CD4-positive, alpha-beta T cell treated with Interleukin-4 for 1 hour (primary cell): ENCODE measurements at regions not wholly inside any gene's neighbourhood (a gene's known extent, or its start where the extent isn't known, plus 50 kb on each side); places are given as distances from the start of the nearest gene placed in this dataset.

Experiments used
- DNase-seq, 2 donors: peaks; one replicate each; pipeline ENCODE4 v3.0.0-alpha.2; 2020 to 2022

DNA sequence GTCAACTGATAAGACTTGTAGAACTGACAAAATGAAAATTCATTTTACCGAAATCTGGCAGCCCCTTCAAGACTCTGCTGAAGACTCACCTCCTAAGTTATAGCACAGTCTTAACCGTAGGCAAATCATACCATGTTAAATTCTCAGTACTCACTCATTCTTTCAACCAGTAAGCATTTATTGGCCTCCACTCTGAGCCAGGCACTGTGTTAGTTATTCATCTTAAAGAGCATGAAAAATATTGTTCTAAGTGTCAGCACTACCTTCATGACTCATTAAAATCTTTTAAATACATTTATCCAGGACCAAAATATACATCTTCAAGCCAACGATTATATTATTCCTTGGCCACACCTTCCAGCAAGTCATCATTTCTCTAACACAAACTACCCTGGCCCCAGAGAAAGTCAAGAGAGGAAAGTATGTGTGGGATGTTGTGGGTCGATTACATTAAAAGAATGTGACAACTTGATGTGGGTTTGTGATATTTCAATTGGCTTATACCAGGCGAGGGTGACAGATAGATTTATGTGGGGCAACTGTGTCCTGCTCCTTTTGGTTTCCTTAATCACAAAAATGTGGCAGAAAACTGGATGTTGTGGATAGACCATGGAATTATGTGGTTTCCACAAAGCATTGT is 55.0 kb downstream of the TMEM30B start:
- no peak for DNase-seq

DNA sequence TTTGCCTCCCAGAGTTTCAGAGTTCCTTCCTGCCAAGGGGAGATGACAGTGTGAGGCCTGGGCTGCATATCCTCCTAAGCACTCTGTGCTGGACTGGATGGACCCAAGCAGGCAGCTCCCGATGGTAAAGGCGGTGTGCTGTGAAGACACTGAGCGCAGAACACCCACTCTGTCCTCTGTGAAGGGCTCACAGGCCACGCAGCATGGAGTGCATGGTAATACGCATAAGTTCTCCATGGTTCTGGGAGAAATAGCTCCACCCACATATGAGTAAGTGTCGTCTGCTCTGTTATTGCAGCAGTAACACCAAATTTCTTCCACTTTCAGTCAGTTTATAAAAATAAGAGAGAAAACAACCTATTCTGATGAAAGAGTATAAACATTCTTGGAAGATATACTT is 55.8 kb downstream of the TMEM30B start:
- DNase-seq: no peak

DNA sequence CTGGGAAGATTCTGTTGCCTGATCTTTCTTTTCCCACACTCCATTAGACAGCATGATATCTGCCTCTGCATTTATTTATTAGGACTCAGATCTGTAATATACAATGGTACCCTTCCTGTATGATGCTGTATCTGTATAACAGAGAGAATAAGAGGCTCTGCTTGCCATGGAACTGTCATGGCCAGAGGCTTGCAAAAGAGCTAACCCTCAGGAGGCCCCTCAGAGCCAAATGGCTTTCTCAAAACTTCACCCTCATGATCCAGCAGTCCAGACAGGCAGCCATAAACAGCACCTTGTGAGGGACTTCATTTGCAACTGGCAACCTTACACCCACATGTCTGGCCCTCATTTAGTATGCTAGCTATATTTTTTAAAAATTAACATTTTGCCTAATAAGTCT is 57.6 kb downstream of the TMEM30B start:
- DNase-seq: no peak

DNA sequence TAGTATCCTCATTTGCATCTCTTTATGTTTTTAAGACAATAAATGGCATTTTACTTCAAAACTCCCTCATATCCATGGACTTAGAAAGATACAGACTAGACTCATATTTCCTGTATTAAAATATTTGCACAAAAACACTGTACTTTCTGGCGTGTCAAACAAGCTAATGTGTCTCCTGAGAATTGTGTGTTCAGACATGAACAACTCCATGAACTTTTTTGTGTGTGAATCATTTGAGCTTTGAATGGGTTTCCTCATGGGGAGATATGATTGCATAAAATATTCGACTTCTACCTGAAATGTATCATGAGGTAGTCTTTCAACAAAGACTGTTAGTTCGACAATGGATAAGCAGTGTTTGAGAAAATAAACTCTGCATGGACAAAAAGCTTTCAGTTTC is 58.8 kb downstream of the TMEM30B start:
- no peak for DNase-seq

DNA sequence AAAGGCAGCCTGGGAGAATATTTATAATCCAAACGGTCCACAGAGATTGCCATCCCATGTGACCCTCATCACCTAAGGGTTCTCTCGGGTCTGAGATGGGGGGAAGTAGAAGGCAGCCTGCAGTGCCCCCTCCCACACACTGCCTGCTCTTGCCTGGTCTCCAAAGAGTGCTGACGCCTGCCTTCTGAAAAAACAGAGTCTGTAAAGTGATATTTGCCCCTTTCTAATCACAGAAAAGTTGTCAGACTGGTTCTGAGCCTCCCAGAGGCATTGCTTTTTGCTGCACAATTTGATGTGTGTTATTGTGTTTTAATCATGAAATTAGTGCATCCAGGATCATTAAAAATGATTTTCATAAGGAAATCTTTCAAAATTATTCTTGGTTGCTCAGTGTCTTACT is 59.2 kb downstream of the TMEM30B start:
- DNase-seq: no peak

DNA sequence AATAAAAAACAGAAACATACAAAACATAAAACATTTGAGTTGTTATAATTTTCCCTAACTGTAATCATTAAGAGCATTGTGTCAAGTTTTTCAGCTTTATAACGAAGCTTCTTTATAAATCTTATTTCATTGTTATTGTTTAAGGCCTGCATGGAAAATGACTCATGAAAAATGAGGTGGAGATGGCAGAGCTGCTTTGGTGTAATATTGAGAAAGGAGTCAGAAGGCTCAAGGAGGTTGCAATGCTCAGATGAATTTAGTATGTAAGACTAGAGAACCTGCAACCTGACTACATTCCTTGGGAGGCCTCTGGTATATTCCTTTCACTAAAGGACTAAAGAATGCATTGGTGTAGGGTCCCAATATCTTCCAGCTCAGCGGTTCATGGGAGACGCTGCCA is 61.5 kb downstream of the TMEM30B start:
- DNase-seq: no peak

DNA sequence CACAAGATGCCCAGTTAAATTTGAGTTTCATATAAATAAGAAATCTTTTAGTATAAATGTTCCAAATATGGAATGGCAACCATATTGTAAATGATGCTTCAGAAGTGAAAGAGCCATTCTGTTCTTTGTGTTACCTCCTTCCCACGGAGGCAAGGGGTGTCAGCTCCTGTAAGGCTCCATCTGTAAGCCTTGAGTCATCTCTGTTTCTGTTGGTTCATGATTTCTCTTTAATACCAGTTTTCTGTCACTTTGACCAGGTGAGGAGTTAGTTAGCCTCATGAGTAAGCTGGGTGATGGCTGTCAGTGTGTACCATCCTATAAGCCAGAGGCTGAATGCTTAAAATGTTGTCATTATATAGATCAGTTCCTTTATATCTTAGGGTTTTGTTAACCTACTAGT is 61.9 kb downstream of the TMEM30B start:
- no peak for DNase-seq

DNA sequence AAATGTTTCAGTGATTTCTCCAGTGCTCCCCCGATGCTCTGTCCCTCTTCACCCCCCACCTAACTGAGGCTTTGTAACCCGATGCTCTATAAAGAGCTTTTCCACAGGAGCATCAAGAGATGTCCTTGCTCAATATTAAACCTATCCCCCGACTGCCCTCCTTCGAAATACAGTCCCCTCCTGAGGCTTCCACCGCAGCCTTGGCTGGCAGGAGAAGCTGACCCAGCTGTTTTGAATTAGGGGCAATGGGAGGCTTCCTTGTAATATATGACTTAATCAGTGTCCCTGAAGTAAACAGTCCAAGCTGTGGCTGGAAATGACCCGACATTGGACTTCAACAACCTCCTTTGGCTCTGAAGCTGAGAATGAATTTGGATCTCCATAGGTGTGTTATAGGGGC is 62.4 kb downstream of the TMEM30B start:
- no peak for DNase-seq

DNA sequence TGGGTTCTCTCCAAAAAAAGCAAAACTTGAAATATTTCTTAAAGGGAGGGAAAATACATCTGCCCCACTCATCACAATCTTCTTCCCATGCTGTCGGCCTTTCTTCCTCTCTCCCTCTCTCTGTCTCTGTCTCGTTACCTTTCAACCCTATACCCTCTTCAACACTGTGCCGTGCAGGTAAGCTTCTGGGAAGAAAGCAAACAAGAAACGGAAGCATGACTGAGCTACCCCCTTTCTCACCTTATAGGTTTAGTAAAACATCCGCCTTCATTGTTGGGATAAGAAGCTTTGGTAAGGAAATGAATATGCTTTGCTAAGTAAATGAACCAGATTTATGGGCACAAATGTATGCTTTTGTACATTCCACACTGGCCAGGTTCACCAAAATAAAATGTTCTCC is 63.0 kb downstream of the TMEM30B start:
- no peak for DNase-seq

DNA sequence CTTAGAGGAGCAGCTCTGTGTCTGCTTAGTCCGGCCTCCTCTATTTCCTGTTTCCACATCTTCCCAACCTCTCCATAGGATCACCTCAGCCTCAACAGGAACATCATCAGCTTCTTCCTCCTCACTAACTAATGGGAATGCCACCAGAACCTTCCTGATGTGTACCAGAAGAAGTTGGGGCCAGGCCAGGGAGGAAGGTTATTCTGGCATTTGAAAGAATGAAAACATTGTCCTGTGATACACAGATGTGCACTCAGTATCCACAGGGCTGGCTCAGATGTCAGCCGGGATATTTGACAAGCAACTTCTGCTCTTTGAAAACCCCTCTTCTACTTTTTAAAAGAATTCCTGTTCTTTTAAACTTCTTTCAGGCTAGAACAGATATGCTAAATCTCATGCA is 63.6 kb downstream of the TMEM30B start:
- DNase-seq: no peak

DNA sequence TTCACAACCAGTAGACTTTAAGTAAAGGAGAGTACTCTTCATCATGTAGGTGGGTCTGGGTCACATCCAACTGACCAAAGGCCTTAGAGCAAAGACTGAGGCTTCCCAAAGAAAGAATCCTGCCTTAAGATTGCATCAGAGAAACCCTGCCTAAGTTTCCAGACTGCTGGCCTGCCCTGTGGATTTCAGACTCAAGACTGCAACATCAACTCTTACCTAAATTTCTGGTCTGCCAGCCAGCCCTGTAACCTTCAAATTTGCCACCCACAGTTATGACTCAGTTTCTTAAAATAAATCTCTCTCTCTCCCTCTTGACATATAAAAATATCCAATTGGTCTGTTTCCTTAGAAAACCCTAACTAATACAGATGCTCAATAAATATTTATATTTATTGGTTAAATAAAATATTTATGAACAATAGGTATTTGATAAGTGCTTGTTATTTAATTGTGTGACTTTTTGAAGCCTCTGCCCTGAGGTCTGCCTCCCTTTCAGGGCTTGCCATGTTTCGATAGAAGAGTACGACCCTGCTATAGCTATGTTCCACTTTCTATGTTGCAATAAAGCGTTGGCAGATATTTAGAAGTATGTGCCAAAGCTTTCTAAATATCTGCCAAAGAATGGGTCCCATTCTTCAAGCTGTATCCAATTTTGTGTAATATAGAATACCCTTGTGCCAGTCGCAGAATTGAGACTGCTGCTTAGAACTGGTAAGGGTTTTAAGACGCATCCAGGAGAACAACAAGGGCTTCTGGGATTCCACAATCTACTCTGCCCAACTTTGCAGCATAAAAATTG is 65.7 kb downstream of the TMEM30B start:
- DNase-seq: no peak

DNA sequence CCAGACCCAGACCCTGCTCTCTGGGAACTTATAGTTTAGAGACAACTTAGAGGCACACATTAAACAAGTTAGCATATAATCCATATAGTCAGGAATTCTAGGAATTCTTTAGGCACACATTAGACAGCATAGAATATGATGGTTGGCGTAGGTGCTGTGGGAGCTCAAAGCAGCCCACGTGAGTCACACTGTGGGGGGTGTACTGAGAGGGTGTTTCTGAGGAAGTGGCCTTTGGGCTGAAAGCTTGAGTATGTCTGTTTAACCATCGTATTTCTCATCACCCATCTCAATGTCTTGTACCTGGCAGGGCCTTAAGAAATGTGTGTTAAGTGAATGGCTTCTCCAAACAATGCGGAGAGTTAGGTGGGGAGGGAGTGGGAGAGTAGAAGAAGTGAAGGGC is 67.2 kb downstream of the TMEM30B start:
- no peak for DNase-seq

DNA sequence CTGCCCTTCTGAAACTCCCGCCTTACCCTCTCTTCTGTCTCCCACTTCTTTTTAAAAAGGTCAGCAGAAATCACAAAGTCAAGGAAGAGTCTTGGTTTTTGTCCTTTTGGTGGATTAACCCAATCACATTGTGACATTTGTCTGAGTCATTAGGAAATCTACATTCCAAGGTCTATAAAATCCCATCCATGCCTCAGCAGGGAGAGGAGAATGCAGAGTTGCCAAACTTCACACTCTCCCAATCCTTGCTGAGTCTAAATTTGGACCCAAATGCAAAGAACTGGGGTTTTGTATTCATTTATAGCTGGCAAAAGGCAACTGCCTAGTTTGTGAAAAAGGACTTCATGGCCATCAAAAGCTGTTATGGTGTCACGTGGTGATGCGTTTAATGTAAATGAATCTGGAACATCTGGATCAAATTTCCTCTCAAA is 67.9 kb downstream of the TMEM30B start:
- DNase-seq: no peak

DNA sequence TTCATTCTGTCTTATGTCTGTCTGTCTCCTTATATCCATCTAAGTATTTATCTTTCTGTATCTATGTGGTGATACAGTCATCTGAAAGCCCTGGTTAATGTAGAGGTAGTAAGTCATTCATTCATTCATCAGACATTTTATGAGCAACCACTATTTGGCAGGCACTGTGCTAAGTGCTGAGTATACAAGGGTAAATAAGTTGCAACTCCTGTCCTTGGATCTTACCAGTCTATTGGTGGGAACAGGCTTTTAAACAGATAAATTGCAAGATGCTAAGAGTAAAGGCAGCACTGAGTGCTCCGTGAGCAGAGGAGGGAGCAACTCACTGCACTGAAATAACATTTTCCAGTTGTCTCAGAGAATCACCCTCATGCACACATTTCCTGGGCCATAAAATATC is 68.6 kb downstream of the TMEM30B start:
- no peak for DNase-seq

DNA sequence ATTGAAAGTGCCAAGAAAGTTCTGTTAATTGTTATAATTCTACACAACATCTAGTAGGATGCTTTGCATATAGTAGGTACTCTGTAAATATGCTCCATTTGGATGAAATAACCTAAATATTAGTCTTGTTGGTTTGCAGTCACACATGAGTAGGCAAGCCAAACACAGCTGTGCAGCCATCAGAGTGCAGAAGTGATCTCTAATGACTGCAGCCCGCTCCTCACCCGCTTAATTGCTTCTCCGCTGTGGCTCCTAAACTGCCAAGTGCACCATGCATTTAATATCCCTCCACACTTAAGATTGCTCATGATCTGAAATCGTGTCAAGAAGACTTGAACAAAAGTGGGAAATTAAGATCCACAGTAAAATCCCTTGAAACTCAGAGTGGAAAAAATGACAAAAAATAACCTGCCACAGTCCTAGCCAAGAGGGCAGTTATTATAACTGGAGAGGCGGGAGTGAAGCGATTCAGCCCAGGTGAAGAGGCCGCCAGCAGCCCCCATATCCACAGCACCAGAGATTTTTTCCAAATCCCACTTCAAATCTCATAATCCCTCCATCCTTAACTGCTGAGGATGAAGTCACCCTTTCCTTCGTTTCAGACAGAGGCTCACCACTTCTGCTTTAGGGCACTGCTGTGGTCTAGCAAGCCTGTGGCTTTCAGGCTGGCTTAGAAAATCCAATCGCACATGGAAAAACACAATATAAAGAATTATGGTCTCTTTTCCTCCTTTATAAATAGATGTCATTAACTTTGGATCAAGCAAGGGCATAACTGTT is 69.5 kb downstream of the TMEM30B start:
- DNase-seq: no peak

DNA sequence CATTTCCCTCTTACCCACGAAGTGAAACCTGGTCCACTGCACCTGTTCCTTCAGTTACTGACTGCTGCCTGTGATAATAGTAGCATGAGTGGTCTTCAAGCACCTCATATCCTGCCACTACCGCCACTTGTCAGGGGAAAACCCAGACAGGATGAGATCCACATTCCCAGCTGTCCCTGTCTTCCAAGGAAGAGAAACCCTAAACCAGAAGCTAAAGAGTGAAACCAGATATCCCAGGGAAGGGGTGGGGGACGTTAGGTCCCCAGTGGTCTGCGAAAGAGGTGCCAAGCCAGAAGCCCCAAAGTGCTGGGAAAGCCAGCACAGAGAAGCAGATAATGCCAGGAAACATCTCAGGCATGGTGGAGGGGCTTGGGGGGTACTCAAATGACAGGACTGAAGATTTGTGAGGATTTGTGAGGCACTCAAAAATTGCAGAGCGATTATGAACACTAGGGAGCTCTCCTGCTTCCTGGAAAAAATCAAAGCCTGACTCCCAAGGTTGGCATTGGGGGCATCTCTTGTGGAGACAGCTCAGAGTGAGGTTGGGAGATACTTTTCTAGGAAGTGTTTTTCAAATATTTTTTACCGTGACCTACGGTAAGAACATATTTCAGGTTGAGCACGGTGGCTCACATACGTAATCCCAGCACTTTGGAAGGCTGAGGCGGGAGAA is 77.9 kb downstream of the TMEM30B start:
- DNase-seq: no peak

DNA sequence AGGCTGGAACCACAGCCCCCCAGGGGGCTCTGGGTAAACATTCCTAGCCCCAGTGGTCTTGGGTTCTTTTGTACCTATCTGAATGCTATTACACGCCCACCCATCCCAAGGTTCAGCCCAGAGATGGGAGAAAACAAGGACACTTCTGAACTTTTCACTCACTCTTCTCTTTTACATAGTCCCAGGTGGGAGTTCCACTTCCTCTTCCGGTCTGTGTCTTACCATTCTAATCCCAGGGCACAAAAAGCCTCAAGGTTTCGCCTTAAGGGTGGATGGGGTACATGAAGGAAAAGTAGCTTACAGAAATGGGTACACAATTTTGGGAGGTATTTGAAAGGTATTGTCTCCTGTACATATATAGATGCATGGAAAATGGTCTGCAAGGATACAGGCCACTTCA is 79.0 kb downstream of the TMEM30B start:
- no peak for DNase-seq

DNA sequence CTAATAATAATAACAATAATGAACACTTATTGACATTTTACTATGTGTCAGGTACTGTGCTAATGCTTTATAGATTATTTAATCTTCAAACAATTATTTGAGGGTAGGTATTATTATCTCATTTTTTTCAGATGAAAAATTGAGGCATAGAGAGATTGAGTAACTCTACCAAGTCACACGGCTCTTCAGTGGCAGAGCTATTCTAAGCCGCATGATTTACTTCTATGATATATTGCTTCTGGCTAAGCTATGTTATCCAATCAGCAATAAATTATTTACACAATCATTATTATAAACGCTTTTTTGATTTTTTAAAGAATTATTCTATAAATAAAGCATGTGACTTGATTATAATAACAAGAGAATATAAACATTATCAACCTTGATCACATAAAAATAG is 80.0 kb downstream of the TMEM30B start:
- no peak for DNase-seq

DNA sequence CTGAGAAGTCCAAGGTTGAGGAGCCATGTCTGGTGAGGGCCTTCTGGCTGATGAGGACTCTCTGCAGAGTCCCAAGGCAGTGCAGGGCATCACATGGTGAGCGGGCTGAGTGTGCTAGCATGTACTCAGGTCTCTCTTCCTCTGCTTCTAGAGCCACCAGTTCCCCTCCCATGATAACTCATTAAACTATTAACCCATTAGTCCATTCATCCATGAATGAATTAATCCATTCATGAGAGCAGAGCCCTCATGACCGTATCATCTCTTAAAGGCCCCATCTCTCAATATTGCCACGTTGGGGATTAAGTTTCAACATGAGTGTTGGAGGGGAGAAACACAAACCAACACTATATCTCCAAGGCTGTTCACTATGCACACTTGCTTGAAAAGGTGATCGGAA is 83.7 kb downstream of the TMEM30B start:
- no peak for DNase-seq

DNA sequence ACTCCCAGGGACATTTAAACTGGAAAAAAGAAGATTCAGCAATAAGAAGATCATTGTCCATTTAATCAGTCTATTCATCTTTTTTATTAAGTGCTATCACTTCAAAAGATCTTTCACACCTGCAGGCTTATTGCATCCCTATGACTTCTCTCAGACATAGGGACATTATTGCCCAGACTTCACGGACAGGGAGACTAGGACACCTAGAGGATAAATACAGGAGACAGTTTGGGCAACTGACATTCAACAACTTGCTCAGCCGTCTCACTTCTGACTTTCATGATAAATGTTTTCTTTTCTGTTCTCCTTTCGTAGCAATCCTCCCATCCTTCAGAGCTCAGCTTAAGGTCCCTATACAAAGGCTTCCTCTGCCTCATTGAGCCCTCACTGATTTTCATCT is 84.3 kb downstream of the TMEM30B start:
- DNase-seq: no peak

DNA sequence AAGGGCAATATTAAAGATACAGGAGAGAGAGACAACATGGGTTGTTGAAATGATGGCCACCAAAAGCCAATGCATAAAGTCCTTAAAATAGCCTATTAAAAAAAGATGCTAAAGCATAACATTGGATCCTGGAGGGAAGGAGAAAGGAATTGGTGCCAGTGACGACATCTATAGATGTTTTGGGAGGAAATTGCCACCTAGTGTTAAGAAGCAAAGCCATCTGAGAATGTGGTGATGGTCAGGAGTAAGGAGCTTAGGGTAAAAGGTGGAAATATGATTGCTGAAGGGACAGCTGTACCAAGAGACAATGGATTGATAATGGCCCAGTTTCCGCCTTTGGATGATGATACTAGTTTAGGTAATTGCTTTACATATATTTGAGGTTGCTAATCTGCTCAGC is 85.1 kb downstream of the TMEM30B start:
- DNase-seq: no peak

DNA sequence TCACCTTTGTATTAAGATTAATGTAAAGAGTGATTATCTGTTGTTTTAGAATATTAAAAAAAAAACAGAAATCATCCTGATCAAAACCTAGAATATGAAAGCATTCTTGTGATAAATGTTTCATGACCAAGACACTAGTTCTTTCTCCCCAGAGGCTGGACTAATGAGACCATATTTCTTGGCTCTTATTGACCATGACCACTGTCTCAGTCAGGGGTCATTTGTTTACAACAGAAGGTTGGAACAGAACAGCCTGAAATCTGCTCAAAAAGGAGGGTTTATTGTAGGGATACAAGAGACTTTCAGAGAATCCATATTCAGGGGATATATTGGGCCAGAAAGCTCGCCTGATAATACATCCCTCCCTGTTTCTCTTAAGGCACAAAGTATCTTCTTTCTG is 87.7 kb downstream of the TMEM30B start:
- no peak for DNase-seq

DNA sequence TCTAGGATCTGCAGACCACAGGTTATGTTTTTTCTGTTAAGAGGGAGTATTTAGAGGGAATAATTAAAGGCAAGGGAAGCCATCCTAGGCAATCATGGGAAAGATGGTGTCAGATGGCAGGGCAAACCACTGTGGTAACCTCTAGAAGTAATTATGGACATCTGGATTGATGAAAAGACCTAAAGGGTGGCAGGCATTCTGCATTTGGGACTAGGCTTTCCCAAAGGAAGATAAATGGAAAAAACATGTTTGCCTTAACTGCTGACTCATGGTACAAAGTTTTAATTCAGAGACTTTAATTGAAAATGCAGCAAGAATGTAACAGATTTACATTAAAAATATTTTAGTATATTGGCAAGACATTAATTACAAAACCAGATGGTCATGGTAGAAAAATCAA is 88.1 kb downstream of the TMEM30B start:
- DNase-seq: no peak

DNA sequence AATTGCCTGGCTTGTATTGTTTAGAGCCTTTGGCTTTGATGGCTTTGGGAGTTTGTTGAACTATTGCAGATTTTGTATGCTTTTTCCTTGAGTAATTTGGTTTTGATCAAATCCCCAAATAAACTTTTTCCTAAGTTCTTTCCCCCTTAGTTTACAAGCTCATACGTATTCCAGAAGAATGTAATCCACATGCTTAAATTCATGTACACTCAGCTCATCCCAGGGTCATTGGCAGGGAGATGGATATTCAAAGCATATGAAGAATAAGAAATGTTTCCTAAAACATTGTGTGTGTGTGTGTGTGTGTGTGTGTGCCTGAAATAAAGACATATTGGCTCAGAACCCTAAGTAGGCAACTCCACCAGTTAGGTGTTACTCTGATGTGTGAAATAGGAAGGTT is 89.4 kb downstream of the TMEM30B start:
- DNase-seq: no peak
